Stomach (tissue), 8 donors: ENCODE measurements at regions not wholly inside any gene's neighbourhood (a gene's known extent, or its start where the extent isn't known, plus 50 kb on each side); places are given as distances from the start of the nearest gene placed in this dataset.

Experiments used
- DNase-seq, 2 donors: peaks; one replicate each; pipeline versions ENCODE4 v3.0.0 to v3.0.0-alpha.2; 2013 to 2019
- H3K27ac ChIP-seq, 5 donors: fragments of 200-600 bp in 4 of 5; sonication (generic) in 4 of 5; one replicate each; pipeline ENCODE4 v1.5.1; 2013 to 2019; ENCODE audit warnings: mild to moderate bottlenecking in 1 of 5, moderate library complexity in 1 of 5
- H3K27me3 ChIP-seq, 3 donors: fragments of 200-600 bp; sonication (generic); one replicate each; pipeline ENCODE4 v1.5.1; 2017 to 2019; ENCODE audit warnings: mixed run types in 1 of 3
- H3K36me3 ChIP-seq, 4 donors: fragments of 200-600 bp; sonication (generic); 1 replicate in 3 of 4; 2 replicates in 1 of 4; pipeline ENCODE4 v1.5.1; 2016 to 2019
- H3K4me1 ChIP-seq, 4 donors: fragments of 200-600 bp; sonication (generic); one replicate each; pipeline ENCODE4 v1.5.1; 2016 to 2019
- H3K4me3 ChIP-seq, 4 donors: fragments of 200-600 bp; sonication (generic) in 3 of 4; one replicate each; pipeline ENCODE4 v1.5.1; 2016 to 2019; ENCODE audit warnings: mild to moderate bottlenecking in 1 of 4
- H3K9me3 ChIP-seq, 4 donors: fragments of 200-600 bp; sonication (generic); one replicate each; pipeline ENCODE4 v1.5.1; 2016 to 2019
- EP300 ChIP-seq: sonication (generic); formaldehyde crosslinking; IDR thresholded peaks from one replicate; pipeline ENCODE4 v1.6.1; 2017; ENCODE audit warnings: antibody characterized with exemption
- POLR2A ChIP-seq, 4 donors: fragments of 450-650 bp; IDR thresholded peaks; one replicate each; pipeline ENCODE4 v1.6.1; 2016; ENCODE audit warnings: antibody characterized with exemption in 4 of 4, control low read depth in 2 of 4, mild to moderate bottlenecking in 1 of 4, moderate library complexity in 1 of 4
- POLR2AphosphoS5 ChIP-seq, 3 donors: sonication (generic); formaldehyde crosslinking; IDR thresholded peaks; one replicate each; pipeline ENCODE4 v1.6.1; 2016; ENCODE audit warnings: antibody characterized with exemption in 3 of 3
- WGBS, 5 donors: extraction: QIAGEN DNeasy Blood & Tissue Kit in 3 of 5; methylation state at CpG; one replicate each; pipeline versions ENCODE4 v1.1.5 to v1.1.7; 2013 to 2018; 5-methylcytosine and 5-hydroxymethylcytosine counted together
- intact Hi-C: fragments of 100-400 bp; cut with DNase I; formaldehyde crosslinking; loops from one replicate; pipeline ENCODE4 v1.15.1; 2023; ENCODE audit warnings: low total_unique reads
- TF ChIP-seq, protein P1 (sequence below), 7 experiments: fragments of 450-650 bp in 4 of 7; fragments of 200-600 bp in 3 of 7; sonication (generic) in 3 of 7; IDR thresholded peaks; one replicate each; pipeline ENCODE4 v1.5.1; 2016 to 2019; ENCODE audit warnings: antibody characterized with exemption in 7 of 7, control low read depth in 2 of 7, mild to moderate bottlenecking in 1 of 7
- donor health status: healthy with polysubstance abuse.
- donor health status: Bipolar disorder and iron deficiency.
- donor health status: healthy.

DNA sequence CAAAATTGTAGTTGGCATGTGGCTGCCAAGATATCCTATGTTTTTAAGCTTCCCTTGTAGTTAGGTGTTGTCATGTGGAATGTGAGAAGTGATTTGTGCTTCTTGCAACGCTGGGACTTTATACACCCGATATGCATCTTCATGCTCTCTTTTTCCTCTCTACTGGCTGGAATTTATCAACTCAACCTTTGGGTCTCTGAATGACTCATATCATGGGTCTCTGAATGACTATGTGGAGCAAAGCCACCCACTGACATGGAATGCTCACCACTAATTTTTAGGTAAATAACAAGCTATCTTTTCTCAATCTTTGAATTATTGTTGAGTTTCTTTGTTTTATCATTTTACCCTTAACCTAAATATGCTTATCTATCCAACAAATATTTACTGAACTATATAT lies 144.6 kb downstream of the ATP23 start:
- WGBS, 5 donors = 68 to 91% (median 80%) methylated on average over 2 of the region's 2 CpGs
- no peak overlapping the region for H3K4me3 ChIP-seq
- H3K9me3 ChIP-seq = no peaks in the 10 kb centered on the region
- TF ChIP-seq, protein P1, sequence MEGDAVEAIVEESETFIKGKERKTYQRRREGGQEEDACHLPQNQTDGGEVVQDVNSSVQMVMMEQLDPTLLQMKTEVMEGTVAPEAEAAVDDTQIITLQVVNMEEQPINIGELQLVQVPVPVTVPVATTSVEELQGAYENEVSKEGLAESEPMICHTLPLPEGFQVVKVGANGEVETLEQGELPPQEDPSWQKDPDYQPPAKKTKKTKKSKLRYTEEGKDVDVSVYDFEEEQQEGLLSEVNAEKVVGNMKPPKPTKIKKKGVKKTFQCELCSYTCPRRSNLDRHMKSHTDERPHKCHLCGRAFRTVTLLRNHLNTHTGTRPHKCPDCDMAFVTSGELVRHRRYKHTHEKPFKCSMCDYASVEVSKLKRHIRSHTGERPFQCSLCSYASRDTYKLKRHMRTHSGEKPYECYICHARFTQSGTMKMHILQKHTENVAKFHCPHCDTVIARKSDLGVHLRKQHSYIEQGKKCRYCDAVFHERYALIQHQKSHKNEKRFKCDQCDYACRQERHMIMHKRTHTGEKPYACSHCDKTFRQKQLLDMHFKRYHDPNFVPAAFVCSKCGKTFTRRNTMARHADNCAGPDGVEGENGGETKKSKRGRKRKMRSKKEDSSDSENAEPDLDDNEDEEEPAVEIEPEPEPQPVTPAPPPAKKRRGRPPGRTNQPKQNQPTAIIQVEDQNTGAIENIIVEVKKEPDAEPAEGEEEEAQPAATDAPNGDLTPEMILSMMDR (IDR thresholded peaks at IDR 0.05) = no peak
- TF ChIP-seq POLR2A (IDR thresholded peaks at IDR 0.05) (no peak), POLR2AphosphoS5 (IDR thresholded peaks at IDR 0.05) (no peak), EP300 (no peak)
- no peak overlapping the region for H3K27ac ChIP-seq
- no peaks in the 10 kb centered on the region for H3K4me1 ChIP-seq
- H3K36me3 ChIP-seq = no peaks in the 10 kb centered on the region
- no peak for DNase-seq
- intact Hi-C loops = no loop called here
- H3K27me3 ChIP-seq = peaks cover 0 to 3% (median 0%) of the 10 kb centered on the region in 3 donors

DNA sequence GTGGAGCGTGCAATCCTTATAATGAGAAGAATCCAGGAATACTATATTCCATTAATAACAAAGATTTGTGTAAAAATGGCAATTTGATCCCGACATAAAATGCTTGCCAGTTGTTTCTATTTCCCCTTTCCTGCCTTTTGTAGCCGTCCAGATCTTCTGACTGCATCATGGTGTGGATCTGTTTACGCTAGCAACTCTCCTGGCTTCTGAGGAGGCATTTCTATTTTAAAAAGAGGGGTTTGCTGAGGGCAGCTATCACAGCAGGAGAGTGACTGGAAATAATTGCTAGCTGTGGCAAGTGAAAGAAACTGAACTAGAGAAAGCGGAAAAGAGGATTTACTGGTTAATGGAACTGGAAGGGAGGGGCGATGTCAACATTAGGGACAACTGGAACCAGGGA lies 145.6 kb downstream of the ATP23 start:
- WGBS, 5 donors = 87 to 95% (median 92%) methylated on average over 6 of the region's 6 CpGs
- intact Hi-C loops = no loop called here

GRCh38 chr12:58087423-58088127 lies 146.2 kb downstream of the ATP23 start:
- H3K4me1 ChIP-seq = no peaks in the 10 kb centered on the region
- peaks cover 0 to 3% (median 0%) of the 10 kb centered on the region in 3 donors for H3K27me3 ChIP-seq
- WGBS, 5 donors = 43 to 68% (median 50%) methylated on average over 11 of the region's 11 CpGs
- DNase-seq = no peak
- H3K36me3 ChIP-seq = no peaks in the 10 kb centered on the region
- H3K9me3 ChIP-seq = no peaks in the 10 kb centered on the region
- no peak overlapping the region for H3K4me3 ChIP-seq
- H3K27ac ChIP-seq = no peak overlapping the region
- intact Hi-C loops = no loop called here
- no peak for TF ChIP-seq POLR2A (IDR thresholded peaks at IDR 0.05)
- TF ChIP-seq, protein P1 (IDR thresholded peaks at IDR 0.05) = no peak
- no peak for TF ChIP-seq EP300
- TF ChIP-seq POLR2AphosphoS5 (IDR thresholded peaks at IDR 0.05) = no peak

More for the DNA sequence above, 145.6 kb downstream of the ATP23 start:
- H3K4me1 ChIP-seq = no peaks in the 10 kb centered on the region
- H3K27ac ChIP-seq = no peak overlapping the region
- peaks cover 0 to 3% (median 0%) of the 10 kb centered on the region in 3 donors for H3K27me3 ChIP-seq
- DNase-seq = no peak
- TF ChIP-seq EP300 (no peak), POLR2A (IDR thresholded peaks at IDR 0.05) (no peak), POLR2AphosphoS5 (IDR thresholded peaks at IDR 0.05) (no peak)
- TF ChIP-seq, protein P1 (IDR thresholded peaks at IDR 0.05) = no peak
- no peaks in the 10 kb centered on the region for H3K9me3 ChIP-seq
- no peak overlapping the region for H3K4me3 ChIP-seq
- H3K36me3 ChIP-seq = no peaks in the 10 kb centered on the region

- Histone ChIP-seq H3K27ac (no peak overlapping the region), H3K36me3 (no peaks in the 10 kb centered on the region), H3K9me3 (no peaks in the 10 kb centered on the region), H3K27me3 (peaks cover 0 to 3% (median 0%) of the 10 kb centered on the region in 3 donors), H3K4me1 (no peaks in the 10 kb centered on the region), H3K4me3 (no peak overlapping the region)
- no peak for DNase-seq
- 47 to 58% (median 56%) methylated on average over 3 of the region's 3 CpGs for WGBS, 5 donors
- intact Hi-C loops = no loop called here
- TF ChIP-seq, protein P1 (IDR thresholded peaks at IDR 0.05) = no peak
- TF ChIP-seq EP300 (no peak), POLR2AphosphoS5 (IDR thresholded peaks at IDR 0.05) (no peak), POLR2A (IDR thresholded peaks at IDR 0.05) (no peak)
These were observed 148.2 kb downstream of the ATP23 start for GRCh38 chr12:58089588-58089987.
